Esophagus muscularis mucosa (tissue), 4 donors: ENCODE measurements at regions not wholly inside any gene's neighbourhood (a gene's known extent, or its start where the extent isn't known, plus 50 kb on each side); places are given as distances from the start of the nearest gene placed in this dataset.
"Not testable (repeated sequence)": the region's sequence is repeated elsewhere in the genome, so short reads cannot be mapped to it uniquely, and the experiment has no call there.

Source experiments
- DNase-seq: peaks from one replicate; pipeline ENCODE4 v3.0.0-alpha.2; 2017; ENCODE audit errors: extremely low spot score
- H3K27ac ChIP-seq, 4 donors: fragments of 200-600 bp; sonication (generic); replicated peaks in 1 of 4; 1 replicate in 3 of 4; 2 replicates in 1 of 4; pipeline ENCODE4 v1.5.1; 2016 to 2019; ENCODE audit warnings: mild to moderate bottlenecking in 1 of 4
- H3K27me3 ChIP-seq, 4 donors: fragments of 200-600 bp; sonication (generic); one replicate each; pipeline versions ENCODE4 v1.5.1 to v1.6.0; 2016 to 2019
- H3K36me3 ChIP-seq, 4 donors: fragments of 200-600 bp; sonication (generic); one replicate each; pipeline ENCODE4 v1.5.1; 2016 to 2019
- H3K4me1 ChIP-seq, 4 donors: fragments of 200-600 bp; sonication (generic); one replicate each; pipeline ENCODE4 v1.5.1; 2016 to 2019
- H3K4me3 ChIP-seq, 4 donors: fragments of 200-600 bp; sonication (generic); 1 replicate in 2 of 4; 2 replicates in 2 of 4; pipeline ENCODE4 v1.5.1; 2016 to 2019; ENCODE audit warnings: mild to moderate bottlenecking in 4 of 4, moderate library complexity in 1 of 4
- H3K9me3 ChIP-seq, 4 donors: fragments of 200-600 bp; sonication (generic); 1 replicate in 3 of 4; 2 replicates in 1 of 4; pipeline ENCODE4 v1.5.1; 2016 to 2019
- EP300 ChIP-seq: sonication (generic); formaldehyde crosslinking; IDR thresholded peaks from one replicate; pipeline ENCODE4 v1.6.1; 2017; ENCODE audit warnings: antibody characterized with exemption
- POLR2A ChIP-seq: fragments of 450-650 bp; IDR thresholded peaks from one replicate; pipeline ENCODE4 v1.6.1; 2017; ENCODE audit warnings: antibody characterized with exemption, moderate library complexity, mild to moderate bottlenecking, low read depth
- POLR2AphosphoS5 ChIP-seq, 2 donors: sonication (generic); formaldehyde crosslinking; IDR thresholded peaks; one replicate each; pipeline ENCODE4 v1.6.1; 2017; ENCODE audit warnings: antibody characterized with exemption in 2 of 2
- WGBS: methylation state at CpG from one replicate; pipeline ENCODE4 v1.1.5; 2018; 5-methylcytosine and 5-hydroxymethylcytosine counted together
- intact Hi-C: fragments of 100-400 bp; cut with DNase I; formaldehyde crosslinking; loops from one replicate; pipeline ENCODE4 v1.15.1; 2023
- TF ChIP-seq, protein P1 (sequence below), 3 experiments: fragments of 200-600 bp in 2 of 3; fragments of 450-650 bp in 1 of 3; sonication (generic) in 2 of 3; IDR thresholded peaks; one replicate each; pipeline ENCODE4 v1.5.1; 2017 to 2019; ENCODE audit warnings: antibody characterized with exemption in 3 of 3, mild to moderate bottlenecking in 2 of 3, moderate library complexity in 1 of 3

DNA sequence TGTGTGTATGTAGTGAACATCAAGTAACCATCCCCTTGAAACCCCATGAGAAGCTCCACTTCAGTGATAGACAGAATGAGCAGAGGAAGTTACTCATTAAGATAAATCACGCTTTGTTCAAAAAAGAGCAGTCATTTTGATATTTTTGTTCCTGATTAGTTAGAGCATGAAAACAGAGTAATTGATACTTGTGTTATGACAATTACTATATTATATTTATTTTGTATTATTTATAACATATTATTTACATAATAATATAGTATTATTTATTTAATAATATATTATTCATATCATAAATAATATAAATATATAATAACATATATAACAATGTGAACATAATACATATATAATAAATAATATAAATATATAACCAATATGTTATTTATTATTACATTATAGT lies 580.9 kb downstream of the SOX5 start:
- no peak for DNase-seq
- no peaks in the 10 kb centered on the region for H3K4me1 ChIP-seq
- peaks cover 0 to 8% (median 0%) of the 10 kb centered on the region in 4 donors for H3K9me3 ChIP-seq
- TF ChIP-seq EP300 = no peak
- TF ChIP-seq POLR2A = no peak
- no peak for TF ChIP-seq POLR2AphosphoS5 (IDR thresholded peaks at IDR 0.05)
- TF ChIP-seq, protein P1, sequence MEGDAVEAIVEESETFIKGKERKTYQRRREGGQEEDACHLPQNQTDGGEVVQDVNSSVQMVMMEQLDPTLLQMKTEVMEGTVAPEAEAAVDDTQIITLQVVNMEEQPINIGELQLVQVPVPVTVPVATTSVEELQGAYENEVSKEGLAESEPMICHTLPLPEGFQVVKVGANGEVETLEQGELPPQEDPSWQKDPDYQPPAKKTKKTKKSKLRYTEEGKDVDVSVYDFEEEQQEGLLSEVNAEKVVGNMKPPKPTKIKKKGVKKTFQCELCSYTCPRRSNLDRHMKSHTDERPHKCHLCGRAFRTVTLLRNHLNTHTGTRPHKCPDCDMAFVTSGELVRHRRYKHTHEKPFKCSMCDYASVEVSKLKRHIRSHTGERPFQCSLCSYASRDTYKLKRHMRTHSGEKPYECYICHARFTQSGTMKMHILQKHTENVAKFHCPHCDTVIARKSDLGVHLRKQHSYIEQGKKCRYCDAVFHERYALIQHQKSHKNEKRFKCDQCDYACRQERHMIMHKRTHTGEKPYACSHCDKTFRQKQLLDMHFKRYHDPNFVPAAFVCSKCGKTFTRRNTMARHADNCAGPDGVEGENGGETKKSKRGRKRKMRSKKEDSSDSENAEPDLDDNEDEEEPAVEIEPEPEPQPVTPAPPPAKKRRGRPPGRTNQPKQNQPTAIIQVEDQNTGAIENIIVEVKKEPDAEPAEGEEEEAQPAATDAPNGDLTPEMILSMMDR (IDR thresholded peaks at IDR 0.05) = no peak
- 97% methylated on average over 1 of the region's 1 CpG for WGBS
- no peak overlapping the region for H3K4me3 ChIP-seq
- no peaks in the 10 kb centered on the region for H3K27me3 ChIP-seq
- no peaks in the 10 kb centered on the region for H3K36me3 ChIP-seq
- intact Hi-C loops = no loop called here
- no peak overlapping the region for H3K27ac ChIP-seq

DNA sequence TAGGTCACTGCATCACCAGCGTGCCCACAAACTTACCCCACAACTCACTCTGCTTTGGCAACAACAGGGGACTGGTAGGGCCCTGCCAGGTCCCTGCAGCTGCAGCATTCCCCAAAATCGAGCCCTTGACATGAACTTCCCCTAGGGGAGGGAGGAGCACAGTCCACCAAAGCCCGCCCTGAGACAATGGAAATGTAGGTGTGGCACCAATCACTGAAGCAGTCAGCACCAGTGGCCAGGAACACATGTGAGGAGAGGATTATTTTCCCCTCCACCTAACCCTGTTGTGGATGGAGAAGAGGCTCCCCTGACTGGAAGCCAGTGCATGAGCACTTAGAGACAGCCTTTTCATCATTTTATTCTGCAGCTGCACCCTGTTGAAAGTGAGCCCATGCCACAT lies 573.8 kb downstream of the SOX5 start:
- no peak overlapping the region for H3K27ac ChIP-seq
- no peak overlapping the region for H3K4me3 ChIP-seq
- peaks cover 0 to 30% (median 20%) of the 10 kb centered on the region in 4 donors for H3K9me3 ChIP-seq
- DNase-seq = no peak
- WGBS = 66% methylated on average over 3 of the region's 3 CpGs
- TF ChIP-seq EP300 (no peak), POLR2AphosphoS5 (IDR thresholded peaks at IDR 0.05) (no peak), POLR2A (no peak)
- TF ChIP-seq, protein P1 (IDR thresholded peaks at IDR 0.05) = no peak
- no peaks in the 10 kb centered on the region for H3K36me3 ChIP-seq
- no peaks in the 10 kb centered on the region for H3K4me1 ChIP-seq
- no peaks in the 10 kb centered on the region for H3K27me3 ChIP-seq
- intact Hi-C loops = no loop called here

DNA sequence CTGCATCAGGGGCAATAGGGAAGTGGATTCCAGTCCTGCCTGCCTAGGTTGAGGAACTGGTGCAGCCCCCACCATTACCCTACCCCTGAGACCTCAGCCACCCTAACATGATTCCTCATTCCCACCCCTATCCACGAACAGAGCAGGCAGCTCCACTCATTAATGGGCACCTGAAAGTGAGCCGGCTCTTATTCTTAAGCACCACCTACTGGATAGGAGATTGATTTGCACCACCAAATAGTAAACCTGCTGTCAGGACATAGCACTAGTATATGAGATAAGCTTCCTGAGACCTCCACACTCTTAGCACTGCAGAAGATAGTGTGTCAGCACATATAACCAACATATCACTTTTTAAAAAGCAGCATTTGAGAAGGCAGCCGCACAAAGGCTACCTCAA lies 573.2 kb downstream of the SOX5 start:
- intact Hi-C loops = no loop called here
- H3K9me3 ChIP-seq = peaks cover 0 to 30% (median 20%) of the 10 kb centered on the region in 4 donors
- TF ChIP-seq, protein P1 (IDR thresholded peaks at IDR 0.05) = no peak
- TF ChIP-seq POLR2A (no peak), EP300 (no peak), POLR2AphosphoS5 (IDR thresholded peaks at IDR 0.05) (no peak)

DNA sequence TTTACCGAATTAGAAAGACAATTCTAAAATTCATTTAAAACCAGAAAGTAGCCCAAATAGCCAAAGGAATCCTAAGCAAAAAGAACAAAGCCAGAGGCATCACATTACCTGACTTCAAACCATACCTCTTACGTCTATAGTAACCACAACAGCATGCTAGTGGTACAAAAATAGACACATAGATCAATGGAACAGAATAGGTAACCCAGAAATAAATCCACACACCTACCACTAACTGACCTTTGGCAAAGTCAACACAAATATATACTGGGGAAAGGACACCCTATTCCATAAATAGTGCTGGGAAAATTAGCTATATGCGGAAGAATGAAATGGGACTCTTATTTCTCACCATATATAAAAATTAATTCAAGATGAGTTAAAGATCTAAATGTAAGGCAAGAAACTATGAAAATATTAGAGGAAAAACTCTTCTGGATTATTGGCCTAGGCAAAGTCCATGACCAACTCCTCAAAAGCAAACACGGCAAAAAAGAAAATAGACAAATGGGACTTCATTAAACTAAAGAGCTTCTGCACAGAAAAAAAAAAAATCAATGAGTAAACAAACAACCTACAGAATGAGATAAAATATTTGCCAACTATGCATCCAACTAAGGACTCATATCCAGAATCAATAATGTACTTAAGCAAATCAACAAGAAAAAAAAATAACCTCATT lies 568.9 kb downstream of the SOX5 start:
- Histone ChIP-seq H3K9me3 (peaks cover 0 to 30% (median 20%) of the 10 kb centered on the region in 4 donors), H3K36me3 (no peaks in the 10 kb centered on the region), H3K27ac (no peak overlapping the region), H3K4me3 (no peak overlapping the region), H3K4me1 (no peaks in the 10 kb centered on the region), H3K27me3 (no peaks in the 10 kb centered on the region)
- WGBS = 85% methylated on average over 4 of the region's 4 CpGs
- TF ChIP-seq POLR2AphosphoS5 (IDR thresholded peaks at IDR 0.05) (no peak), POLR2A (no peak), EP300 (no peak)
- TF ChIP-seq, protein P1 (IDR thresholded peaks at IDR 0.05) = no peak
- DNase-seq = no peak
- intact Hi-C loops = no loop called here

More for the DNA sequence above, 573.2 kb downstream of the SOX5 start:
- Histone ChIP-seq H3K4me3 (no peak overlapping the region), H3K27me3 (no peaks in the 10 kb centered on the region), H3K27ac (no peak overlapping the region), H3K4me1 (no peaks in the 10 kb centered on the region), H3K36me3 (no peaks in the 10 kb centered on the region)
- no peak for DNase-seq
- 80% methylated on average over 3 of the region's 3 CpGs for WGBS

DNA sequence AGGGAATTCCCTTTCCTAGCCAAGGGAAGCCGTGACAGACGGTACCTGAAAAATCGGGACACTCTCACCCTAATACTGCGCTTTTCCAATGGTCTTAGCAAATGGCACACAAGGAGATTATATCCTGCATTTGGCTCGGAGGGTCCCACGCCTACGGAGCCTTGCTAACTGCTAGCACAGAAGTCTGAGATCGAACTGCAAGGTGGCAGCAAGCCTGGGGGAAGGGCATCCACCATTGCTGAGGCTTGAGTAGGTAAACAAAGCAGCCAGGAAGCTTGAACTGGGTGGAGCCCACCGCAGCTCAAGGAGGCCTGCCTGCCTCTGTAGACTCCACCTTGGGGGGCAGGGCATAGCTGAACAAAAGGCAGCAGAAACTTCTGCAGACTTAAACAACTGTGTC lies 560.6 kb downstream of the SOX5 start:
- H3K4me1 ChIP-seq, H3K27ac ChIP-seq, intact Hi-C loops, DNase-seq, H3K9me3 ChIP-seq, H3K36me3 ChIP-seq, H3K4me3 ChIP-seq, H3K27me3 ChIP-seq: not testable (repeated sequence)
- WGBS = 87% methylated on average over 9 of the region's 9 CpGs

DNA sequence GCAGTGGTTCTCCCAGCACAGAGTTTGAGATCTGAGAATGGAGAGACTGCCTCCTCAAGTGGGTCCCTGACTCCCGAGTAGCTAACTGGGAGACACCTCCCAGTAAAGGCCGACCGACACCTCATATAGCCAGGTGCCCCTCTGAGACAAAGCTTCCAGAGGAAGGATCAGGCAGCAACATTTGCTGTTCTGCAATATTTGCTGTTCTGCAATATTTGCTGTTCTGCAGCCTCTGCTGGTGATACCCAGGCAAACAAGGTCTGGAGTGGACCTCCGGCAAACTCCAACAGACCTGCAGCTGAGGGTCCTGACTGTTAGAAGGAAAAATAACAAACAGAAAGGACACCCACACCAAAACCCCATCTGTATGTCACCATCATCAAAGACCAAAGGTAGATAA lies 560.2 kb downstream of the SOX5 start:
- WGBS = 89% methylated on average over 4 of the region's 4 CpGs
- H3K27ac ChIP-seq, H3K9me3 ChIP-seq, DNase-seq, H3K4me3 ChIP-seq, H3K36me3 ChIP-seq, H3K27me3 ChIP-seq, H3K4me1 ChIP-seq, intact Hi-C loops: not testable (repeated sequence)
